ENCODE measurements at regions not wholly inside any gene's neighbourhood (a gene's known extent, or its start where the extent isn't known, plus 50 kb on each side); places are given as distances from the start of the nearest gene placed in this dataset.

DNA sequence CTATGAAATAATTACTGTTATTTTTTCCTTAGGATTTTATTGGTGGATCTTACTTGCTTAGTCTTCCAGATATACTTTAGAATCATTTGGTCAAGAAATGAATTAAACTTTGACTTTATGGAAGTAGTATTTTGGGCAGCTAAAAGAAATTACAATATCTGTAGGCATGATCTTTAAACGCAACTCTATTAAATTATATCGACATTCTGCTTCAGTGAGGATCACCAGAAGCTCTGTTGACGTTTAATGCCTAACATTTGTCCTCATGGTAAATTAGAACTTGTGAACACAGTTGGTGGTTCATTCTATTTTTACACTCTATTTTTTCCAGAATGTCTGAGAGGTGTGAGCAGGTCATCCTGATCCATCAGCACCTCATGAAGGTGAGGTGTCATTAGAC is 211.6 kb downstream of the TMEM167A start:
- 76% methylated on average over 3 of the region's 3 CpGs for WGBS
- no peak overlapping the region for H3K27ac ChIP-seq (replicated peaks in 1 of 4)
- H3K27me3 ChIP-seq: no peaks in the 10 kb centered on the region
- no peak overlapping the region for H3K4me3 ChIP-seq
- no peak for DNase-seq (ENCODE audit: extremely low spot score)
- no peaks in the 10 kb centered on the region for H3K4me1 ChIP-seq
- H3K9me3 ChIP-seq: no peaks in the 10 kb centered on the region
- TF ChIP-seq POLR2A (IDR thresholded peaks at IDR 0.05; ENCODE audit: low read depth): no peak
- TF ChIP-seq POLR2AphosphoS5 (IDR thresholded peaks at IDR 0.05): no peak
- TF ChIP-seq, protein P1, sequence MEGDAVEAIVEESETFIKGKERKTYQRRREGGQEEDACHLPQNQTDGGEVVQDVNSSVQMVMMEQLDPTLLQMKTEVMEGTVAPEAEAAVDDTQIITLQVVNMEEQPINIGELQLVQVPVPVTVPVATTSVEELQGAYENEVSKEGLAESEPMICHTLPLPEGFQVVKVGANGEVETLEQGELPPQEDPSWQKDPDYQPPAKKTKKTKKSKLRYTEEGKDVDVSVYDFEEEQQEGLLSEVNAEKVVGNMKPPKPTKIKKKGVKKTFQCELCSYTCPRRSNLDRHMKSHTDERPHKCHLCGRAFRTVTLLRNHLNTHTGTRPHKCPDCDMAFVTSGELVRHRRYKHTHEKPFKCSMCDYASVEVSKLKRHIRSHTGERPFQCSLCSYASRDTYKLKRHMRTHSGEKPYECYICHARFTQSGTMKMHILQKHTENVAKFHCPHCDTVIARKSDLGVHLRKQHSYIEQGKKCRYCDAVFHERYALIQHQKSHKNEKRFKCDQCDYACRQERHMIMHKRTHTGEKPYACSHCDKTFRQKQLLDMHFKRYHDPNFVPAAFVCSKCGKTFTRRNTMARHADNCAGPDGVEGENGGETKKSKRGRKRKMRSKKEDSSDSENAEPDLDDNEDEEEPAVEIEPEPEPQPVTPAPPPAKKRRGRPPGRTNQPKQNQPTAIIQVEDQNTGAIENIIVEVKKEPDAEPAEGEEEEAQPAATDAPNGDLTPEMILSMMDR (IDR thresholded peaks at IDR 0.05): no peak
- no peak for TF ChIP-seq EP300 (IDR thresholded peaks at IDR 0.05)
- no peaks in the 10 kb centered on the region for H3K36me3 ChIP-seq
- intact Hi-C loops (cut with DNase I): no loop called here

DNA sequence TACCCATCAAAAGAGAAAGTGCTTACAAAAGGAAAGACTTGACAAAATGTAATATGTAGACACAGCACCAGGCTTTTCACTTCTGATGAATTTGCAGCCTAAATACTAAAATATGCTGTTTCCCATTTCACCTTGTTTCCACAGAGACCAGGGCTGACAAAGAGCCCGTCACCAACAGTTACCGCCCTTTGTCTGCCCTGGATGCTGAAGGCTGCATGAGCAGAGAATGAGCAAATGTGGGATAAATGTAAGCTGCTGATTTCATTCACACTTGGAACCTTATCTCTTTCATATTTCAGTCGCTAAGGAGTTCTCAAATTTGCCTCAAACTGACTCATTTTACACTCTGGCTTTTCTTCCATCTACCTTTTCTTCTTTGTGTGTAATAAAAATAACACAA is 213.9 kb downstream of the TMEM167A start:
- DNase-seq (ENCODE audit: extremely low spot score): no peak
- Histone ChIP-seq H3K36me3 (no peaks in the 10 kb centered on the region), H3K27me3 (no peaks in the 10 kb centered on the region), H3K4me1 (peaks cover 5 to 12% (median 10%) of the 10 kb centered on the region in 4 donors), H3K27ac (replicated peaks in 1 of 4) (no peak overlapping the region), H3K4me3 (no peak overlapping the region), H3K9me3 (no peaks in the 10 kb centered on the region)
- TF ChIP-seq, protein P1 (IDR thresholded peaks at IDR 0.05): no peak
- TF ChIP-seq POLR2A (IDR thresholded peaks at IDR 0.05; ENCODE audit: low read depth) (no peak), EP300 (IDR thresholded peaks at IDR 0.05) (no peak), POLR2AphosphoS5 (IDR thresholded peaks at IDR 0.05) (no peak)
- 54% methylated on average over 3 of the region's 3 CpGs for WGBS
- intact Hi-C loops (cut with DNase I): no loop called here

DNA sequence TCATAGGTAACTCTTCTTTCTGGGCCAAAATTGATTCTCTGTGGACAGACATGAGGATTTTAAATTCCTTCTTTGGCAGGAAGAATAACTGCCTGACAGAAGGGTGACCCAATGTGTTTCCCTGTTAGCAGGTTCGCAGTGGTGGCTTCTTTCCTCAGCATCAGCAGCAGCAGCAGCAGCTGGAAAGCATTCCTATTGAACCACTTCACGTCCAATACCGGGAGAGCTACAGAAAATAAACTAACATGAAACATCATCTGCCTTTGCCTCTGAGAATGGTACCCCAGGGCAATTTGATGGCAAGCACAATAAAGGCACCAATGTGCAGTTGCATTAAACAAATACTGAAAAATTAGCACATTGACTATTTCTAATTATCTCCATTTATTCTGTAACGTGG is 214.5 kb downstream of the TMEM167A start:
- Histone ChIP-seq H3K27ac (replicated peaks in 1 of 4) (no peak overlapping the region), H3K27me3 (no peaks in the 10 kb centered on the region), H3K9me3 (no peaks in the 10 kb centered on the region), H3K4me1 (peaks cover 5 to 14% (median 11%) of the 10 kb centered on the region in 4 donors), H3K36me3 (no peaks in the 10 kb centered on the region), H3K4me3 (no peak overlapping the region)
- TF ChIP-seq EP300 (IDR thresholded peaks at IDR 0.05): no peak
- TF ChIP-seq POLR2A (IDR thresholded peaks at IDR 0.05; ENCODE audit: low read depth): no peak
- TF ChIP-seq POLR2AphosphoS5 (IDR thresholded peaks at IDR 0.05): no peak
- TF ChIP-seq, protein P1 (IDR thresholded peaks at IDR 0.05): no peak
- intact Hi-C loops (cut with DNase I): no loop called here
- WGBS: 61% methylated on average over 4 of the region's 4 CpGs
- DNase-seq (ENCODE audit: extremely low spot score): no peak

DNA sequence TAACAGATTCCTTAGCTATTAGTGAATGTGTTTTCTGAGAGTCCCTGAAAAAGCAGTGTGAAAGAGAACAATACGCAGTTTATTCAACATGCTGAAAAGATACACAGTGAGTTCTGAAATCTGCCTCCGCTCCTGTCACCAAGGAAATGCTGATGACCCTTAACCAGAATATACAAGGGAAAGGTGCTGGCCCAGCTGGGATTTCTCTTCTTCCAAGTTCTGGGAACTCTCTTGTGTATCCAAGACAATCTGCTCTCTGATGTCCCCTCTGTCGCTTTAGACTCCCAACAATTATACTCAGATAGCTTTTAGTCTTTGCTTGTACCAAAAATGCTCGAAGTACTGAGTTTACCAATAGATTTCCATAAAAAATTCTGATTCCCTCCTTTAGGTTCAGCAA is 214.9 kb downstream of the TMEM167A start:
- intact Hi-C loops (cut with DNase I): no loop called here

More for the DNA sequence above, 214.9 kb downstream of the TMEM167A start:
- no peak overlapping the region for H3K27ac ChIP-seq (replicated peaks in 1 of 4)
- DNase-seq (ENCODE audit: extremely low spot score): no peak
- WGBS: 74% methylated on average over 4 of the region's 4 CpGs
- no peaks in the 10 kb centered on the region for H3K36me3 ChIP-seq
- no peaks in the 10 kb centered on the region for H3K27me3 ChIP-seq
- TF ChIP-seq EP300 (IDR thresholded peaks at IDR 0.05): no peak
- TF ChIP-seq POLR2A (IDR thresholded peaks at IDR 0.05; ENCODE audit: low read depth): no peak
- TF ChIP-seq, protein P1 (IDR thresholded peaks at IDR 0.05): no peak
- TF ChIP-seq POLR2AphosphoS5 (IDR thresholded peaks at IDR 0.05): no peak
- H3K9me3 ChIP-seq: no peaks in the 10 kb centered on the region
- H3K4me1 ChIP-seq: peaks cover 5 to 14% (median 11%) of the 10 kb centered on the region in 4 donors
- H3K4me3 ChIP-seq: no peak overlapping the region
